H1 (cell line): ENCODE measurements at regions not wholly inside any gene's neighbourhood (a gene's known extent, or its start where the extent isn't known, plus 50 kb on each side); places are given as distances from the start of the nearest gene placed in this dataset.

Source experiments
- RXRA ChIP-seq: IDR thresholded peaks from 2 replicates; pipeline ENCODE4 v1.6.1; 2011; ENCODE audit warnings: low read depth, mild to moderate bottlenecking, low read length, moderate library complexity; ENCODE audit not compliant: insufficient read depth
- SIN3A ChIP-seq, 2 experiments: IDR thresholded peaks in 1 of 2; conservative IDR thresholded peaks in 1 of 2; 2 replicates each; pipeline ENCODE4 v1.6.1; 2011 to 2012; ENCODE audit warnings: low read length in 2 of 2, improper control_type of control experiment in 1 of 2, low read depth in 1 of 2, mild to moderate bottlenecking in 1 of 2
- TF ChIP-seq, protein P1 (sequence below): IDR thresholded peaks from 2 replicates; pipeline ENCODE4 v1.6.1; 2012; ENCODE audit warnings: low read length, inconsistent platforms

DNA sequence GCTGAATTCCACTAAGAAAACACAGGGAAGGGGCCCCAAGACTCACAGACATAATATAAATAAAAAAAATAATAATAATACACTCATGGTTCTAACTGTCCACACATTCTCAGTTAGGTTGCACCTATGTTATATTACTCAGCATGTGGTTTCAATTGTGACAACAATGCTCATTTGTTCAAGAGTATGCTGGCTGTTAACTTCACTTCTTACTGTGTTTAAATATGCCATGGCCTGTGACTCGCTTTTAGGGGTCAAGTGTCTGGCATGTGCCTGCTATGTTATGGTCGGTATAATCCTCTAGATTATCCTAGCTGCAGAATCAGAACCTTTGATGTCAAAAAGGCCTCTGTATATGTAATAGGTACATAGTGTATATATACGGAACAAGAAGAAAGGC is 324.8 kb upstream of the INTU start (continued):
- TF ChIP-seq, protein P1, sequence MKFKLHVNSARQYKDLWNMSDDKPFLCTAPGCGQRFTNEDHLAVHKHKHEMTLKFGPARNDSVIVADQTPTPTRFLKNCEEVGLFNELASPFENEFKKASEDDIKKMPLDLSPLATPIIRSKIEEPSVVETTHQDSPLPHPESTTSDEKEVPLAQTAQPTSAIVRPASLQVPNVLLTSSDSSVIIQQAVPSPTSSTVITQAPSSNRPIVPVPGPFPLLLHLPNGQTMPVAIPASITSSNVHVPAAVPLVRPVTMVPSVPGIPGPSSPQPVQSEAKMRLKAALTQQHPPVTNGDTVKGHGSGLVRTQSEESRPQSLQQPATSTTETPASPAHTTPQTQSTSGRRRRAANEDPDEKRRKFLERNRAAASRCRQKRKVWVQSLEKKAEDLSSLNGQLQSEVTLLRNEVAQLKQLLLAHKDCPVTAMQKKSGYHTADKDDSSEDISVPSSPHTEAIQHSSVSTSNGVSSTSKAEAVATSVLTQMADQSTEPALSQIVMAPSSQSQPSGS: no peak
- TF ChIP-seq SIN3A (conservative IDR thresholded peaks at IDR 0.05 in 1 of 2, IDR thresholded peaks at IDR 0.05 in 1 of 2; ENCODE audit: low read depth in 1 of 2, low read length in 2 of 2) (no peak), RXRA (no peak)
